NCI-H1048 (cell line): ENCODE measurements at regions not wholly inside any gene's neighbourhood (a gene's known extent, or its start where the extent isn't known, plus 50 kb on each side); places are given as distances from the start of the nearest gene placed in this dataset.

Experiments used
- DNase-seq: peaks from one replicate; lab custom pipeline; 2025; lab: John Stamatoyannopoulos, UW

- no peak for DNase-seq
Observed at GRCh38 chr13:48761256-48761655, 107.5 kb downstream of the CYSLTR2 start.

GRCh38 chr13:48769107-48769704 is 115.5 kb downstream of the CYSLTR2 start:
- DNase-seq, result peak; percentile 33

GRCh38 chr13:48770372-48770771 is 116.6 kb downstream of the CYSLTR2 start:
- DNase-seq, result no peak

GRCh38 chr13:48772908-48773307 is 119.2 kb downstream of the CYSLTR2 start:
- DNase-seq, result no peak

GRCh38 chr13:48773531-48774275 is 120.0 kb downstream of the CYSLTR2 start:
- DNase-seq, result no peak

GRCh38 chr13:48775285-48775684 is 121.6 kb downstream of the CYSLTR2 start:
- no peak for DNase-seq

GRCh38 chr13:48775804-48776203 is 122.1 kb downstream of the CYSLTR2 start:
- no peak for DNase-seq

- no peak for DNase-seq
Observed at GRCh38 chr13:48776401-48776800, 122.7 kb downstream of the CYSLTR2 start.

- no peak for DNase-seq
Observed at GRCh38 chr13:48778610-48779009, 124.9 kb downstream of the CYSLTR2 start.

- DNase-seq, result no peak
Observed at GRCh38 chr13:48780713-48781341, 127.1 kb downstream of the CYSLTR2 start.

- DNase-seq, result no peak
Observed at GRCh38 chr13:48782429-48782840, 128.7 kb downstream of the CYSLTR2 start.

- no peak for DNase-seq
Observed at GRCh38 chr13:48783181-48783630, 129.5 kb downstream of the CYSLTR2 start.

GRCh38 chr13:48783695-48784230 is 130.0 kb downstream of the CYSLTR2 start:
- DNase-seq, result no peak

- DNase-seq, result no peak
Observed at GRCh38 chr13:48784916-48785548, 131.3 kb downstream of the CYSLTR2 start.

GRCh38 chr13:48790199-48790598 is 136.5 kb downstream of the CYSLTR2 start:
- DNase-seq, result no peak

GRCh38 chr13:48790966-48791365 is 137.2 kb downstream of the CYSLTR2 start:
- no peak for DNase-seq

- DNase-seq, result no peak
Observed at GRCh38 chr13:48797127-48797526, 143.4 kb downstream of the CYSLTR2 start.

GRCh38 chr13:48797761-48798160 is 144.0 kb downstream of the CYSLTR2 start:
- no peak for DNase-seq

GRCh38 chr13:48798180-48798579 is 144.5 kb downstream of the CYSLTR2 start:
- DNase-seq, result no peak

- DNase-seq, result no peak
Observed at GRCh38 chr13:48801255-48801654, 147.5 kb downstream of the CYSLTR2 start.

GRCh38 chr13:48804821-48805601 is 151.3 kb downstream of the CYSLTR2 start:
- no peak for DNase-seq

GRCh38 chr13:48806522-48806921 is 152.8 kb downstream of the CYSLTR2 start:
- no peak for DNase-seq
